ENCODE measurements at regions not wholly inside any gene's neighbourhood (a gene's known extent, or its start where the extent isn't known, plus 50 kb on each side); places are given as distances from the start of the nearest gene placed in this dataset.

- no peak for TF ChIP-seq CTCF (IDR thresholded peaks at IDR 0.05)
- no peak for TF ChIP-seq POLR2A (IDR thresholded peaks at IDR 0.05)
These were observed 598.5 kb upstream of the IRAK1BP1 start for GRCh38 chr6:78268591-78269452.
